ENCODE measurements at regions not wholly inside any gene's neighbourhood (a gene's known extent, or its start where the extent isn't known, plus 50 kb on each side); places are given as distances from the start of the nearest gene placed in this dataset.
"Not testable (repeated sequence)": the region's sequence is repeated elsewhere in the genome, so short reads cannot be mapped to it uniquely, and the experiment has no call there.

DNA sequence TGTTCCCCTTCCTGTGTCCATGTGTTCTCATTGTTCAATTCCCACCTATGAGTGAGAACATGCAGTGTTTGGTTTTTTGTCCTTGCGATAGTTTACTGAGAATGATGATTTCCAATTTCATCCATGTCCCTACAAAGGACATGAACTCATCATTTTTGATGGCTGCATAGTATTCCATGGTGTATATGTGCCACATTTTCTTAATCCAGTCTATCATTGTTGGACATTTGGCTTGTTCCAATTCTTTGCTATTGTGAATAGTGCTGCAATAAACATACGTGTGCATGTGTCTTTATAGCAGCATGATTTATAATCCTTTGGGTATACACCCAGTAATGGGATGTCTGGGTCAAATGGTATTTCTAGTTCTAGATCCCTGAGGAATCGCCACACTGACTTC is 712.5 kb upstream of the ADGRB3 start:
- in situ Hi-C loops (cut with HindIII; ENCODE audit: low sequenced_read_pairs), result not testable (repeated sequence)

DNA sequence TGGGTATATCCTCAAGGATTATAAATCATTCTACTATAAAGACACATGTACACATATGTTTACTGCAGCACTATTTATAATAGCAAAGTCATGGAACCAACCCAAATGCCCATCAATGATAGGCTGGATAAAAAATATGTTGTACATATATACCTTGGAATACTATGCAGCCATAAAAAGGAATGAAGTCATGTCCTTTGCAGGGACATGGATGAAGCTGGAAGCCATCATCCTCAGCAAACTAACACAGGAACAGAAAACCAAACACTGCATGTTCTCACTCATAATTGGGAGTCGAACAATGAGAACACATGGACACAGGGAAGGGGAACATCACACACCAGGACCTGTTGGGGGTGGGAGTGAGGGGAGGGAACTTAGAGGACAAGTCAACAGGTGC is 715.0 kb upstream of the ADGRB3 start:
- in situ Hi-C loops (cut with HindIII; ENCODE audit: low sequenced_read_pairs), result not testable (repeated sequence)

- in situ Hi-C loops (cut with HindIII; ENCODE audit: low sequenced_read_pairs), result no loop called here
Observed at GRCh38 chr6:67916399-67916798, 718.7 kb upstream of the ADGRB3 start.

- in situ Hi-C loops (cut with HindIII; ENCODE audit: low sequenced_read_pairs), result no loop called here
Observed at GRCh38 chr6:67914419-67914818, 720.7 kb upstream of the ADGRB3 start.

DNA sequence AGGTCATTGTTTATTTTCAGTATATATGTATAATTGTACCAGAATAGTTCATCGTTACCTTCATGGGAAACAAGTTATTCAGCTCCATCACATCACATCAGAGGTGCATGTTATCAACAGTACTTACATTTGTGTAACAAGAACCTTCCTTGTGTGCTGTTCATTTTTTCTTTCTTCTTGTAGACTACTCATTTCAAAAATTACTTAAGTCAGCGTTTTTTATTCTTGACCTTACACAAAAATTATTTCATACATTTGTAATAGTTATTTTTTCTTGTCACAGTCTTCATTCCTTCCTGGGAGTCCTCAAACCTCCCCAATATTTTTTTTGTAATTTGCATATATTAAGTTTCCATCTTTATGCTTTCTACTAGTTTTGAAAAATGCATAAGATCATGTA is 725.7 kb upstream of the ADGRB3 start:
- in situ Hi-C loops (cut with HindIII; ENCODE audit: low sequenced_read_pairs), result no loop called here

DNA sequence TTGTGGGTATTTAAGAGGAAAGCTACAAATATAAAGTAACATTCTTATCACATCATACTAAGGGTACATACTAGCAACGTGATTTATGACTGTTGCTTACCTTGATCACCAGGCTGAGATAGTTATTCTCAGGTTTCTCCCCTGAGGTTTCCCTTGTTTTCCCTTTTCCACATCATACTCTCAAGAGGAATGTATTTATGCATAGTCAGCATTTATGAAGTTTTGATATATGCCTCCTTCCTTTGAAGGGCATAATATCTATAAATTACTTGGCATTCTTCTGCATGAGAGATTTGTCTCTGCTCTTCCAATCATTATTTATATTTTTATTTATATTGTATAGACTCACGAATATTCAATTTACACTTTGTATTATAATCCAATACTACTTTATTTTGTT is 726.7 kb upstream of the ADGRB3 start:
- in situ Hi-C loops (cut with HindIII; ENCODE audit: low sequenced_read_pairs), result no loop called here

GRCh38 chr6:67904735-67905134 is 730.3 kb upstream of the ADGRB3 start:
- in situ Hi-C loops (cut with HindIII; ENCODE audit: low sequenced_read_pairs), result not testable (repeated sequence)

DNA sequence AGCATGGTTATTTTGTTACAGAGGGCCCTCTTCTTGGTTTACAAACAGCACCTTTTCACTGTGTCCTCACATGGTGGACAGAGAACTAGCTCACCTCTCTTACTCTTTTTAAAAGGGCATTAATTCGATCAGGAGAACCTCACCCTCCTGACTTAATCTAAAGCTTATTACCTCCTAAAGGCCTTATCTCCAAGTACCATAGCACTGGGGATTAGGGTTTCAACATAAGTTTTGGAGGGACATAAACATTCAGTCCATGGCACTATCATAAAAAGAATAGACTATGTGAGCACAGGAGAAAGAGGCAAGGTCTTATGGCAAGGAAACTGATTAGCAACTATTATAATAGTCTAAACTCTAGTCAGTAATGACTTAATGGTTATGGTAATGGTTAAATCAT is 736.2 kb upstream of the ADGRB3 start:
- in situ Hi-C loops (cut with HindIII; ENCODE audit: low sequenced_read_pairs), result no loop called here

DNA sequence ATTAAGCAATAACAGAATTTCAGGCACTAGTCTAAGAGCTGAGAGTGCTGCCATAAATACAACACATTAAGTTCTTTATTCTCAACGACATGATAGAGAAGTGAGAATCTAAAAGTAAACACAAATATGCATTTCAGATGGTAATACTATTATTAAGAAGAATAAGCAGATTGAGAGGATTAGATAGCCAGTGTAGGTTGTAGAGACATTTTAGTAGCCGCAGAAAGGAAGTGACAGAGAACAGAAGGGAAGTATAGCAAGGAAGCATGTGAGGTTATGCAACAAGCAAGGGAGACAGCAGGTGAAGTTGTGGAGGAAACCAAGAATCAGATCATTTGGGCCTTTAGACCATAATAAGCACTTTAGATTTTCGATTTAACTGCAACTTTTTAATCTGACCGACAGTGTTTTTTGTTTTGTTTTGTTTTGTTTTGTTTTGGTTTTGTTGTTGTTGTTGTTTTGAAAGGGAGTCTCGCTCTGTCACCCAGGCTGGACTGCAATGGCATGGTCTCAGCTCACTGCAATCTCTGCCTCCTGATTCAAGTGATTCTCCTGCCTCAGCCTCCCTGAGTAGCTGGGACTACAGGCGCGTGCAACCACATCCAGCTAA is 737.0 kb upstream of the ADGRB3 start:
- in situ Hi-C loops (cut with HindIII; ENCODE audit: low sequenced_read_pairs), result no loop called here

GRCh38 chr6:67896476-67896875 is 738.6 kb upstream of the ADGRB3 start:
- in situ Hi-C loops (cut with HindIII; ENCODE audit: low sequenced_read_pairs), result no loop called here

GRCh38 chr6:67889682-67889995 is 745.4 kb upstream of the ADGRB3 start:
- in situ Hi-C loops (cut with HindIII; ENCODE audit: low sequenced_read_pairs), result no loop called here

DNA sequence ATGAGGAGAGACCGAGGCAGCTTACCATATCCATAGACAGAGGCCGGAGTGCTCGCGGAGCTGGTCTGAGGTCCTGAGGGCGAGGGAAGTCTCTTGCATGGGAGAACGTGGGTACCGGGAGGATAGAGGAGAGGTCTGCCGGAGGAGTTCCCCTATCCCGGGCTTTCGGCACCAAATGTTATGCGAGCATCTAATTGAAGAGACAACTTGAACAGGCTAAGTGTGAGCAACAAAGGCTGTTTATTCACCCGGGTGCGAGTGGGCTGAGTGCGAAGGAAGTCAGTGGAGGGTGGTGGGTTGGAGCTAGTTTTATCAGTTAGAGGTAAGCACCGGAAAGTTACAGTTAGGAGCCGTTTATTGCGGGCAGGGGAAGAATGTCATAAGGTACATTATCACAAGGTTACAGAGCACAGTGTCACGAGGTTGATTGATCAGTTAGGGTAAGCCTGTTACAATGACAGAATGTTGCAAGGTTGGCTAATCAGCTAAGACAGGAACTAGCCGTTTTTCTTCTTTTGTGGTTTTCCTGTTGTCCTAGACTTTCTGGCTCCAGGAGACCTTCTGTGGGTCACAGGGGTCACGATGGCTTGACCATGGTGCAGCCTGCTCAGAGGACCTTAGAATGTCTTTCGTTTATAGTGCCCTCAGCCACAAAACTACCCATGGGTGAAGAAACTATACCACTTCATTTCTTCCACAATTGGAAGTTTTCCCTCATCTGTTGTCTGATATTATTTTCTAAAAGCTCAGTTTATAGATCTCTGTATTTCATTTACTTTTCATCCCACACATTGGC is 746.0 kb upstream of the ADGRB3 start:
- in situ Hi-C loops (cut with HindIII; ENCODE audit: low sequenced_read_pairs), result no loop called here

DNA sequence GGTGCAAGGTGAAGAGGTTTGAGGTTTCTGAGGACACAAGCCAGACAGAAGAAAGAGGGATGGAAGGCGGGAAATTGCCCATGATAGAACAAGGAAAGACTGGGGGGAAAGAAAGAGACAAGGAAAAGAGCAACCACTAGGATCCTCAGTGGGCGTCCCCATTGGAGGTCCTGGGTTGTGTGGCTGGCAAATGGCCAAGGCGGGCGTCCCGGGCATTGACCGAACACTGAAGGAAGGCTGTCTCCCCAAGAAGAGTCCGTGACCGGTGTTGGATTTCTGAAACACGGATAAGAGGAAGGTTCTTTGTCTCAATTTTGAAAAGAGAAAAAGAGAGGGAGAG is 746.6 kb upstream of the ADGRB3 start:
- in situ Hi-C loops (cut with HindIII; ENCODE audit: low sequenced_read_pairs), result no loop called here

DNA sequence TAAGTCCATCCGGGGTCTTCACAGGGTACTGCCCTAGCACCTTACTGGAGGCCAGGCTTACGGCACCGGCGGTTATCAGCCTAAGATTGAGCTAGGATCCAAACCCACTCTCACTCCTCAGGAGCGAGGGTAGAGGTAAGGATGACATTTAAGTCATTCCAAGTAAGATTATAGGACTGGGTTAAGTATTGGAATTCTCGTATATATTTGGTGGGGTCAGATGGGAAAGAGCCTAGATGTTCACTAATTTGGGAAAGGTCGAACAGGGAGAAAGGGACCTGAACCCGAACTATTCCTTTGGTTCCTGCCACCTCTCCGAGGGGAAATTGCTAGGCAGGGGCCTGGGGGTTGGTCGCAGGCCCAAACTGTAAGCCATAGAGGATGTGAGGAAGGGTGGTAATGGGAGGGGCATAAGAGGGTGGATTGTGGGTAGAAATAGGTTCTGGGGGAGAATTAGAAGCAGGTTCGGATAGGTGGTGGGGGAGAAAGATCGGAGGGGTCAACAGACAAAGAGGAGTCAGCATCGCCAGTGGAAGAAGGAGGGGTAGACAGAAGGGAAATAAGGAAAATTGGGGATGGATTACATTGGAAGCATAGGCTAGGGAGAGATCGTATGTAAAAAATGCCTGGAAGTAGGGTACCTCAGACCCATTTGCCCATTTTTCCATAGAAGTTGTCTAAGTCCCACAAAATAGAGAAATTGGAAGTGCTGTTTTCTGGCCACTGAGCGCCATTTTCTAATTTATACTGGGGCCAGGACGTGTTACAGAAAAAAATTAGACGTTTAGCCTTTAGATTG is 747.1 kb upstream of the ADGRB3 start:
- in situ Hi-C loops (cut with HindIII; ENCODE audit: low sequenced_read_pairs), result no loop called here

DNA sequence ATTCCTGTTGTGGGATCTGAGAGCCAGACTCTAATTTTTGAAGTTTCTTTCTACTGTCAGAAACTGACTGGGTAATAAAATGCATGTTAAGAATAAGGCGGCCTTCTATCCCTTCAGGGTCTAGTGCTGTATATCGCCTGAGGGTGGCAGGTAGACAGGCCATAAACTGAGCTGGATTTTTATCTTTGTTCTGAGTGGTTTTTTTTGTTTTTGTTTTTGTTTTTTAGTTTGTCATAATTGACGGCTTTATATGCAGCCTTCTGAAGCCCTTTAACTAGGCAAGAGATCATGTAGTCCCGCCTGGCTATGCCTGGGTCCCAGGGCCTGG is 747.7 kb upstream of the ADGRB3 start:
- in situ Hi-C loops (cut with HindIII; ENCODE audit: low sequenced_read_pairs), result no loop called here

- in situ Hi-C loops (cut with HindIII; ENCODE audit: low sequenced_read_pairs), result no loop called here
Observed at GRCh38 chr6:67886840-67887292, 748.2 kb upstream of the ADGRB3 start.

- in situ Hi-C loops (cut with HindIII; ENCODE audit: low sequenced_read_pairs), result no loop called here
Observed at GRCh38 chr6:67886036-67886707, 748.9 kb upstream of the ADGRB3 start.

- in situ Hi-C loops (cut with HindIII; ENCODE audit: low sequenced_read_pairs), result no loop called here
Observed at GRCh38 chr6:67885081-67886033, 749.7 kb upstream of the ADGRB3 start.

DNA sequence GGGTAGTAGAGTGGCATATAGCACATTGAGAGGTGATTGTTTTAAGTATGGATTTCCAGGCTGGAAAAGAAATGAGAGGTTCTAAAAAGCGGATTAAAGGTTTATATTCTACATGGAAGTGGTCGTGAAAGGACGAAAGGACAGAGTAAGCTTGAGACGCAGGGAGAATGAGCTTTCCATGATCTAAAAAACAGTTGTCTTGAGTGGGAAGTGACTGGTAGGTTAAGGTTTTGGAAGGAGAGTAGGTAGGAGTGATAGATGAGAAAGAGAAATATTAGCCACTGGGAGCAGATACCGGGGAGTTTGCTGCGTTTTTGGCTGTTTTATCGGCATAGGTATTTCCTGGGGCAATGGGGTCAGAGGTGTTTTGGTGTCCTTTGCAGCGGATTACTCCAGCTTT is 750.6 kb upstream of the ADGRB3 start:
- in situ Hi-C loops (cut with HindIII; ENCODE audit: low sequenced_read_pairs), result no loop called here

- in situ Hi-C loops (cut with HindIII; ENCODE audit: low sequenced_read_pairs), result no loop called here
Observed at GRCh38 chr6:67883500-67884366, 751.3 kb upstream of the ADGRB3 start.
